GM18498 (cell line): ENCODE measurements at regions not wholly inside any gene's neighbourhood (a gene's known extent, or its start where the extent isn't known, plus 50 kb on each side); places are given as distances from the start of the nearest gene placed in this dataset.

ENCODE experiments used
- ATAC-seq: cut with Tn5 transposase; IDR thresholded peaks from one replicate; pipeline ENCODE4 v1.9.1; 2021; ENCODE audit warnings: mild to moderate bottlenecking, moderate library complexity; ENCODE audit not compliant: unreplicated experiment

DNA sequence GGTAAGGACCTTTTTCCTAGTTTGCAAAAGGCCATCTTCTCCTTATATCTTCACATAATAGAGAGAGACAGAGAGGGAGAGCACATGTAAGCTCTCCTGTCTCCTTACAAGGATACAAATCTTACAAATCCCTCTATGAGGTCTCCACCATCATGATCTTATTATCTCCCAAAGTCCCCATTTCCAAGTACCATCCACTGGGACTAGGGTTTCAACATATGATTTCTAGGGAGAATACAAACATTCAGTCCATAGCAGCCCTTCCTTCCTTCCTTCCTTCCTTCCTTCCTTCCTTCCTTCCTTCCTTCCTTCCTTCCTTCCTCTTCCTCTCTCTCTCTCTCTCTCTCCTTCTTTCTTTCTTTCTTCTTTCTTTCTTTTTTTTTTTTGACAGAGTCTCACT lies 1132.9 kb upstream of the WWC1 start:
- no peak for ATAC-seq

GRCh38 chr5:167160388-167160787 lies 1131.1 kb upstream of the WWC1 start:
- ATAC-seq = no peak

GRCh38 chr5:167166696-167167095 lies 1124.7 kb upstream of the WWC1 start:
- no peak for ATAC-seq

- ATAC-seq = no peak
These were observed 1124.2 kb upstream of the WWC1 start for GRCh38 chr5:167167191-167167795.

- no peak for ATAC-seq
These were observed 1122.5 kb upstream of the WWC1 start for GRCh38 chr5:167168971-167169370.

- no peak for ATAC-seq
These were observed 1120.4 kb upstream of the WWC1 start for GRCh38 chr5:167171056-167171455.

DNA sequence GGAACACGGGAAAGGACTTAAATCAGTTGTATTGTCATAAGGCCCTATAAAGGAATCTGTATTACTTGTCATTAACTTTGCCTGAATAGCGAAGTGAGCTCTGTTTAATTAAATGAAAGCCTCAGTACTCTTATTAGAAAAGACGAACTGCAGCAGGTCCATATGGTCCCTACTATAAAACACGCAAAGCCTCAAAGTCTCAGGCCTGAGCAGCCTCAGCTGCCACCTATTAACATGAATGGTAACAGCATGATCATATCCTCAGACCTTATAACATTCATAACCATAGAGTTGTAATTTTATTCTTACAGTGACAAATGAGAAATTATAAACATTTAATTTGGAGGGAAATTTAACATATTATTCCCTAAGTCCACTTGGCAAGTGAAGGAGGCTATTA lies 1113.7 kb upstream of the WWC1 start:
- no peak for ATAC-seq

- ATAC-seq = no peak
These were observed 1110.5 kb upstream of the WWC1 start for GRCh38 chr5:167180906-167181305.

DNA sequence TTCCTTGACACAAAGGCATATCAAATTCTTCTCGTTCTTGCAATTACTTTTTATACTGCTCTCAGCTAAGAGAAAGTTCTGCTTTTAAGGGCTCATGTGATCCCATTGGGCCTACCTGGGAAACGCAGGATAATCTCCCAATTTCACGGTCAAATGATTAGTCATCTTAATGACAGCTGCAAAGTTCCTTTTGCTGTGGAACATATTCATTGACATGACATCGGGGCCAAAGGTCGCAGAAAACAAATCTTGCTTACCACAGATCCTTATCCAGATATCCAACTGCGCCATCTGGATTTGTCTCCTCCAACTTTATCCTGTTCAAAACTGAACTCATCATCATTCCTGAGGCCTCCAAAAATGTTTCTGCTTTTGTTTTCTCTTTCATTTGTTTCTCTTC lies 1085.6 kb upstream of the WWC1 start:
- no peak for ATAC-seq

GRCh38 chr5:167207081-167207480 lies 1084.4 kb upstream of the WWC1 start:
- no peak for ATAC-seq

GRCh38 chr5:167208911-167209310 lies 1082.5 kb upstream of the WWC1 start:
- ATAC-seq = no peak

DNA sequence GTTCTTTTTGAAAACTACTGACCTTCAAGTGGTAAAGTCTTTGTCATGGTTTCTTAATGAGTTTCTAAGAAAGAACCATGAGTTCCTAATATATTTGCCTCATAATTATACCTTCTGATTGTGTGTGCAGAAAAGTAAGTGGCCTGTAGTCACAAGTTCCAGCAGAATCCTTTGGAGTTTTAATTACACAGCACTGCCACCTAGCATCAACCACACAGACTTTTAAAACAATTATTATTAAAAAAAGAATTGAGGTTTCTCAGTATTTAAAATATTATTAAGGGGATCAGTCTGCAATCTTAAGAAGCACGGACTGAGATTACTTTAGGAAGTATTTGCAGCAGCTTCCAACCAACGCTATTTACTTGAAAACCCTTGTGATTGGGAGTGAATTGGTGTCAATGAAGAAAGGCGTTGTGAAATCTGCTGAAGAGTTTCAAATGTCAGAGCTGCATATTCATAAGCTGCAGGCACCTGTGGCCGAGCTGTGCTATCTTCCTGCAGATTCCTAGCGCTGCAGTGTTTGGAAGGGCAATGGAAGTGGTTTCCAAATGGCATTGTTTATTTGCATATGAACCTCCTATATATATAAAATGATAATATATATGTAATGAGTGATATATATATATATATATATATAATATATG lies 1074.2 kb upstream of the WWC1 start:
- ATAC-seq = no peak

- no peak for ATAC-seq
These were observed 1072.1 kb upstream of the WWC1 start for GRCh38 chr5:167219298-167219697.

- ATAC-seq = no peak
These were observed 1065.1 kb upstream of the WWC1 start for GRCh38 chr5:167226386-167226785.

DNA sequence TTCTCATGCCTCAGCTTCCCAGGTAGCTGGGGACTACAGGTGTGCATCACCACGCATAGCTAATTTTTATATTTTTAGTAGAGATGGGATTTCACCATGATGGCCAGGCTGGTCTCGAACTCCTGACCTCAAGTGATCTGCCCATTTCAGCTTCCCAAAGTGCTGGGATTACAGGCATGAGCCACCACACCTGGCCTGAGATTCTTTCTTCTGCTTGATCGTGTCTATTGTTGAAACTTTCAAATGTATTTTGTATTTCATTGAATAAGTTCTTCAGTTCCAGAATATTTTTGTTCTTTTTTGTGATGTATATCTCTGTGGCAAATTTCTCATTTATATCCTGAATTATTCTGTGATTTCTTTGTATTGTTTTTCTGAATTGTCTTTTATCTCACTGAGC lies 1063.3 kb upstream of the WWC1 start:
- ATAC-seq = no peak

GRCh38 chr5:167229751-167230150 lies 1061.7 kb upstream of the WWC1 start:
- no peak for ATAC-seq

DNA sequence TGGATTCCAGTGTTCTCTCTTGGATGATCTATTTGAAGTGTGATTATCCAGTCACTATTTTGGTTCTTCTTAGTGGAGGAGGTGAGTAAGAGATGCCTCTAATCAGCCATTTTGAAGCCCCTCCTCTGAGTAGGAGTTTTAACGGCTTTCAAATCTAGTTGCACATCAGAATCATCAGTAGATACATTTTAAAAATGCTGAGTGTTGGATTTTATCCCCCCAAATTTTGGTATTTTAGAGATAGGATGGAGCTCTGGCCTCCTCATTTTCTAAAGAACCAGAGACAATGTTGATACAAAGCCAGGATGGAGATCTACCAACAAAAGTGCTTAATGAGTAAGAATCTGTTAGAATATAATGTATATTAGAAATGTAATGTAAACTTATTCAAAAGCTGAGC lies 1061.0 kb upstream of the WWC1 start:
- no peak for ATAC-seq

- no peak for ATAC-seq
These were observed 1058.7 kb upstream of the WWC1 start for GRCh38 chr5:167232675-167233311.

GRCh38 chr5:167233507-167234220 lies 1057.8 kb upstream of the WWC1 start:
- no peak for ATAC-seq

DNA sequence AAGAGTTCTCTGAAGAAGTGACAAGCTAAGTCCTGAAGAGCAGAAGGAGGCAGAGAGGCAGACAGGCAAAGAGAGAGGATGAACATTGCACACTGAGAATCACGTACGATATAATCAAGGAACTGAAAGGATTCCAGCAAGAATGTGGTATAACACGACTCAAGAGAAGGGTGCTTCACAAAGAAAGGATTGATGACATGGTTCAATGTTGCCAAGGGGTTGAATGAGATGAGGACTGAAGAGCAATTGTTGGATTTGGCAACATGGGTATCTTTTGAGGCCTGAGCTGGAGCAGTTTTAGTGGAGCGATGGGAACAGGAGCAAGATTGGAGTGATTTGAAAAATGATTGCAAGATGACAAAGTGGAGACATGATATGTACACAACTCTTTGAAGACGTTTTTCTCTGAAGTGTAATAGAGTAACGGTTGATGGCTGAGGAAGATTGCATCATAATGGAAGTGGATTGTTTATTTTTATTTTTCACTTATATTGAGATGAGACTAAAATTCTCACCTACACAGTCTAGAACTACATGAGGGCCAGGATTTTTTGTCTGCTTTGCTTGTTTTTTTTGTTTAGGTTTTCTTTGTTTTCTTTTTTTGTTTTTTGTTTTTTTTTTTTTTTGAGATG lies 1049.9 kb upstream of the WWC1 start:
- no peak for ATAC-seq

- ATAC-seq = no peak
These were observed 1048.7 kb upstream of the WWC1 start for GRCh38 chr5:167242701-167243100.
